Tibial nerve (tissue), 4 donors: ENCODE measurements at regions not wholly inside any gene's neighbourhood (a gene's known extent, or its start where the extent isn't known, plus 50 kb on each side); places are given as distances from the start of the nearest gene placed in this dataset. TPM values are rescaled to one million over a fixed set of nuclear protein-coding genes. Genes with fewer than 3 reads are reported as not detected.

Experiments used
- DNase-seq, 2 donors: peaks; one replicate each; pipeline ENCODE4 v3.0.0-alpha.2; 2019; ENCODE audit warnings: low spot score in 2 of 2
- H3K27ac ChIP-seq, 4 donors: fragments of 200-600 bp; sonication (generic) in 3 of 4; one replicate each; pipeline ENCODE4 v1.5.1; 2017 to 2019; ENCODE audit warnings: mild to moderate bottlenecking in 1 of 4
- H3K27me3 ChIP-seq, 2 donors: fragments of 200-600 bp; sonication (generic) in 1 of 2; one replicate each; pipeline versions ENCODE4 v1.5.1 to v1.6.0; 2017 to 2019
- H3K36me3 ChIP-seq, 3 donors: fragments of 200-600 bp; sonication (generic); one replicate each; pipeline ENCODE4 v1.5.1; 2018 to 2019
- H3K4me1 ChIP-seq, 4 donors: fragments of 200-600 bp; sonication (generic) in 3 of 4; one replicate each; pipeline ENCODE4 v1.5.1; 2017 to 2019
- H3K4me3 ChIP-seq, 4 donors: fragments of 200-600 bp; sonication (generic) in 3 of 4; one replicate each; pipeline ENCODE4 v1.5.1; 2017 to 2019; ENCODE audit warnings: mild to moderate bottlenecking in 1 of 4, moderate library complexity in 1 of 4
- H3K9me3 ChIP-seq, 4 donors: fragments of 200-600 bp; sonication (generic) in 3 of 4; one replicate each; pipeline ENCODE4 v1.5.1; 2017 to 2019
- CTCF ChIP-seq, 5 experiments: fragments of 200-600 bp in 3 of 5; fragments of 450-650 bp in 2 of 5; sonication (generic) in 3 of 5; IDR thresholded peaks; one replicate each; pipeline ENCODE4 v1.5.1; 2016 to 2019; ENCODE audit warnings: antibody characterized with exemption in 5 of 5, mild to moderate bottlenecking in 3 of 5, moderate library complexity in 2 of 5
- EP300 ChIP-seq, 2 donors: sonication (generic); formaldehyde crosslinking; IDR thresholded peaks; one replicate each; pipeline ENCODE4 v1.6.1; 2017; ENCODE audit warnings: antibody characterized with exemption in 2 of 2, mild to moderate bottlenecking in 1 of 2
- POLR2A ChIP-seq, 2 donors: fragments of 450-650 bp; IDR thresholded peaks; one replicate each; pipeline ENCODE4 v1.6.1; 2017; ENCODE audit warnings: antibody characterized with exemption in 2 of 2, mild to moderate bottlenecking in 2 of 2, moderate library complexity in 2 of 2
- WGBS, 2 donors: methylation state at CpG; one replicate each; pipeline ENCODE4 v1.1.5; 2018; 5-methylcytosine and 5-hydroxymethylcytosine counted together
- small RNA-seq: library from RNA; depleted of rRNA; stranded (forward); fragments of <200 nt; gene quantifications from one replicate; pipeline ENCODE3, GENCODE V24; 2016

- DNase-seq: no peak
- no peaks in the 10 kb centered on the region for H3K36me3 ChIP-seq
- H3K27me3 ChIP-seq: no peaks in the 10 kb centered on the region
- no peak overlapping the region for H3K27ac ChIP-seq
- H3K4me1 ChIP-seq: no peaks in the 10 kb centered on the region
- TF ChIP-seq CTCF (IDR thresholded peaks at IDR 0.05) (no peak), EP300 (IDR thresholded peaks at IDR 0.05) (no peak), POLR2A (IDR thresholded peaks at IDR 0.05) (no peak)
- WGBS, 2 donors: 39 to 48% methylated on average over 4 of the region's 4 CpGs
- no peak overlapping the region for H3K4me3 ChIP-seq
- peaks cover 0 to 3% (median 0%) of the 10 kb centered on the region in 4 donors for H3K9me3 ChIP-seq
Observed at GRCh38 chr21:23162198-23162946, 2164.2 kb downstream of the NCAM2 start.

Small RNAs in the stretch of these regions (small RNA-seq; reads per million reads assigned to genes)
- not detected for gene MIR6130
- not detected for gene RNU4-45P
